Smooth muscle cell (in vitro differentiated cells): ENCODE measurements at regions not wholly inside any gene's neighbourhood (a gene's known extent, or its start where the extent isn't known, plus 50 kb on each side); places are given as distances from the start of the nearest gene placed in this dataset.

Experiments
- DNase-seq: peaks from one replicate; lab custom pipeline; 2025; ENCODE audit not compliant: unreplicated experiment; lab: John Stamatoyannopoulos, UW
- H2AFZ ChIP-seq: fragments of 200-600 bp; sonication (generic); 2 replicates; pipeline ENCODE4 v1.6.0; 2016; ENCODE audit warnings: antibody characterized with exemption, low read depth, mild to moderate bottlenecking
- H3F3A ChIP-seq: fragments of 200-600 bp; sonication (generic); 2 replicates; pipeline ENCODE4 v1.6.0; 2017; ENCODE audit warnings: antibody characterized with exemption, low read depth
- H3K27ac ChIP-seq: fragments of 200-600 bp; sonication (generic); 2 replicates; pipeline ENCODE4 v1.5.1; 2016; ENCODE audit warnings: low read depth, mild to moderate bottlenecking
- H3K27me3 ChIP-seq: fragments of 200-600 bp; sonication (generic); 2 replicates; pipeline ENCODE4 v1.6.1; 2016; ENCODE audit warnings: low read depth, mild to moderate bottlenecking
- H3K36me3 ChIP-seq: fragments of 200-600 bp; sonication (generic); 2 replicates; pipeline ENCODE4 v1.5.1; 2016; ENCODE audit warnings: low read depth
- H3K4me1 ChIP-seq: fragments of 200-600 bp; sonication (generic); 2 replicates; pipeline ENCODE4 v1.5.1; 2016; ENCODE audit warnings: low read depth
- H3K4me2 ChIP-seq: fragments of 200-600 bp; sonication (generic); 2 replicates; pipeline ENCODE4 v1.6.0; 2016; ENCODE audit warnings: mild to moderate bottlenecking
- H3K4me3 ChIP-seq: fragments of 200-600 bp; sonication (generic); 2 replicates; pipeline ENCODE4 v1.5.1; 2016; ENCODE audit warnings: mild to moderate bottlenecking
- H3K79me2 ChIP-seq: fragments of 200-600 bp; sonication (generic); 2 replicates; pipeline ENCODE4 v1.6.0; 2016; ENCODE audit warnings: low read depth, mild to moderate bottlenecking
- H3K9ac ChIP-seq: fragments of 200-600 bp; sonication (generic); 2 replicates; pipeline ENCODE4 v1.6.0; 2016; ENCODE audit warnings: low read depth
- H3K9me3 ChIP-seq: fragments of 200-600 bp; sonication (generic); replicated peaks from 2 replicates; pipeline ENCODE4 v1.5.1; 2016; ENCODE audit warnings: low read depth
- H4K20me1 ChIP-seq: fragments of 200-600 bp; sonication (generic); 2 replicates; pipeline ENCODE4 v1.6.0; 2016; ENCODE audit warnings: low read depth
- CTCF ChIP-seq: fragments of 200-600 bp; sonication (generic); IDR thresholded peaks from 2 replicates; pipeline ENCODE4 v1.5.1; 2017; ENCODE audit warnings: borderline replicate concordance, mild to moderate bottlenecking, antibody characterized with exemption; ENCODE audit not compliant: insufficient read depth, poor library complexity, severe bottlenecking
- WGBS: methylation state at CpG from one replicate; pipeline ENCODE4 v1.1.7; 2016; ENCODE audit warnings: low lambda C conversion rate; 5-methylcytosine and 5-hydroxymethylcytosine counted together

GRCh38 chr4:54973784-54974183, 151.6 kb downstream of the KDR start:
- Histone ChIP-seq H3K36me3 (no peaks in the 10 kb centered on the region), H3K9ac (no peak overlapping the region), H2AFZ (no peak overlapping the region), H3K4me1 (no peaks in the 10 kb centered on the region), H3K27ac (no peak overlapping the region), H3K27me3 (no peaks in the 10 kb centered on the region), H3K79me2 (no peaks in the 10 kb centered on the region), H3K4me3 (no peak overlapping the region), H3K4me2 (no peak overlapping the region), H3F3A (no peaks in the 10 kb centered on the region), H3K9me3 (no peaks in the 10 kb centered on the region), H4K20me1 (no peaks in the 10 kb centered on the region)
- no peak for DNase-seq
- TF ChIP-seq CTCF, result no peak
- 83% methylated on average over 1 of the region's 1 CpG for WGBS

GRCh38 chr4:54971474-54971950, 153.9 kb downstream of the KDR start:
- no peaks in the 10 kb centered on the region for H3K79me2 ChIP-seq
- no peaks in the 10 kb centered on the region for H3K27me3 ChIP-seq
- peak overlapping the region; percentile 77 for H3K4me2 ChIP-seq
- peak overlapping the region; percentile 77 for H2AFZ ChIP-seq
- DNase-seq, result no peak
- H3K4me1 ChIP-seq, result no peaks in the 10 kb centered on the region
- no peak overlapping the region for H3K9ac ChIP-seq
- no peaks in the 10 kb centered on the region for H3K36me3 ChIP-seq
- peak overlapping the region; percentile 23 for H3K4me3 ChIP-seq
- no peak overlapping the region for H3K27ac ChIP-seq
- TF ChIP-seq CTCF, result peak; percentile 69
- H3F3A ChIP-seq, result no peaks in the 10 kb centered on the region
- H3K9me3 ChIP-seq, result no peaks in the 10 kb centered on the region
- no peaks in the 10 kb centered on the region for H4K20me1 ChIP-seq
- 5% methylated on average over 7 of the region's 7 CpGs for WGBS

DNA sequence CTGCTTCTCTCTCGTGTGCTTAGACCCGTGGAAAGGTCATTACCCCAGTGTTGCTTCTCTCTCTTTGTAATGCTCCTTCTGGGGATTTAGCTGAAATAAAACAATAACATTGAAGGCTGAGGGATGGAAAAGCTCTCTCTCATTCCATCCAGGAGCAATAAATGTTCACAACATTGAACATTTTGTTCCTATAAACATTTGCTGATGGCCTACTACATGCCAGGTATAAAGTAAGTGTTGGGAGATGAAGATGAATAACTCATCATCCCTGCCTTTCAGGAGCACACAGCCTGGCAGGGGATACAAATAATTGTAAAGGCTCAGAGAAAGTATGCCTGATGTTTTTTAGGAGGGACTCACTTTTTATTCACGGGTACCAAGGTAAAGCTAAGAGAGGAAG, 158.1 kb downstream of the KDR start:
- no peaks in the 10 kb centered on the region for H3F3A ChIP-seq
- no peak overlapping the region for H3K4me3 ChIP-seq
- DNase-seq, result no peak
- H3K4me1 ChIP-seq, result no peaks in the 10 kb centered on the region
- no peak for TF ChIP-seq CTCF
- no peaks in the 10 kb centered on the region for H3K36me3 ChIP-seq
- H4K20me1 ChIP-seq, result no peaks in the 10 kb centered on the region
- no peaks in the 10 kb centered on the region for H3K79me2 ChIP-seq
- no peaks in the 10 kb centered on the region for H3K27me3 ChIP-seq
- no peak overlapping the region for H3K27ac ChIP-seq
- H3K9ac ChIP-seq, result no peak overlapping the region
- no peak overlapping the region for H3K4me2 ChIP-seq
- no peaks in the 10 kb centered on the region for H3K9me3 ChIP-seq
- no peak overlapping the region for H2AFZ ChIP-seq
- WGBS, result 87% methylated on average over 3 of the region's 3 CpGs

- no peak overlapping the region for H3K9ac ChIP-seq
- H3K4me2 ChIP-seq, result no peak overlapping the region
- H2AFZ ChIP-seq, result no peak overlapping the region
- H4K20me1 ChIP-seq, result no peaks in the 10 kb centered on the region
- 10% methylated on average over 1 of the region's 1 CpG for WGBS
- H3K27me3 ChIP-seq, result no peaks in the 10 kb centered on the region
- H3K79me2 ChIP-seq, result no peaks in the 10 kb centered on the region
- DNase-seq, result no peak
- no peaks in the 10 kb centered on the region for H3K36me3 ChIP-seq
- no peak overlapping the region for H3K27ac ChIP-seq
- TF ChIP-seq CTCF, result peak; percentile 57
- no peaks in the 10 kb centered on the region for H3K9me3 ChIP-seq
- H3K4me3 ChIP-seq, result no peak overlapping the region
- no peaks in the 10 kb centered on the region for H3K4me1 ChIP-seq
- no peaks in the 10 kb centered on the region for H3F3A ChIP-seq
Observed at GRCh38 chr4:54961357-54961975, 163.9 kb downstream of the KDR start.
